GM19328 (cell line): ENCODE measurements at regions not wholly inside any gene's neighbourhood (a gene's known extent, or its start where the extent isn't known, plus 50 kb on each side); places are given as distances from the start of the nearest gene placed in this dataset.
"Not testable (repeated sequence)": the region's sequence is repeated elsewhere in the genome, so short reads cannot be mapped to it uniquely, and the experiment has no call there.

ENCODE experiments used
- ATAC-seq: cut with Tn5 transposase; IDR thresholded peaks from one replicate; pipeline ENCODE4 v1.9.1; 2021; ENCODE audit warnings: mild to moderate bottlenecking, moderate library complexity; ENCODE audit not compliant: unreplicated experiment

DNA sequence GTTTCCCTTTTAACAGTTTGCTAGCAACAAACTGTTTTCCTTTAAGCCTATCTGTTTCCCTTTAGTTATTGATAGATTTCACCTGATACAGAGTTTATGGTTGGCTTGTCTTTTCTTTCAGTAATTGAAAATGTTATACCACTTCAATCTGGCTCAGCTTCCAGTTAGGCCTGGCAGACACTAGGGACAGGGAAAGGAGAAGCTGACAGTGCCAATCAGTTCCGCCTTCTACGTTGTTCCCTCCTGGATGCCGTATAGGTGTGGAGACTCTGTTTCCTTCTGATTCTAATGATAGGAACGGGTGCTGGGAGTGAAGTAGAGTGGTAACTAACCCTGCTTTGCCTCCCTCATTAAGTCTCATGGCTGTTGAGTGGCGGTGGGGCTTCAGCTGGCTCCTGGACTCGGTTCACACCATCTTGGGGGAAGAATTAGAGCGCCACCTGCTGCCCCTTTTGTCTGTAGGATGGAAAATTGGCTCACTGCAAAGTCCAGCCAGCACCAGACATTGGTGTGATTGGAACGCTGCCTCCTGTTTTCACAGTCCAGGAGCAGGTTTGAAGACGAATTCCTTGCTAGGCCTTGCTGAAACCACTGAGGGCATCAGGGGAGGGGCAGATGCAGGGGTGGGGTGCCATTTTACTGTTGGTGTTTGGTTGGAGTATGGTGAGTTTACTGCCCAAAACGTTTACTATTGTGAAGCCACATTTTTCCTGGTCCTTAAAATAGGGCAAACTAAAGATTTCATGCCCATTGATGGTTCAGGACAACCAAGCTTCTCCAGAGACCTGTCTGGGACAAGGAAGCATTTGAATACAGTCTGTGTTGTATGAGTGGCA, 1729.5 kb downstream of the GRIK2 start:
- no peak for ATAC-seq

DNA sequence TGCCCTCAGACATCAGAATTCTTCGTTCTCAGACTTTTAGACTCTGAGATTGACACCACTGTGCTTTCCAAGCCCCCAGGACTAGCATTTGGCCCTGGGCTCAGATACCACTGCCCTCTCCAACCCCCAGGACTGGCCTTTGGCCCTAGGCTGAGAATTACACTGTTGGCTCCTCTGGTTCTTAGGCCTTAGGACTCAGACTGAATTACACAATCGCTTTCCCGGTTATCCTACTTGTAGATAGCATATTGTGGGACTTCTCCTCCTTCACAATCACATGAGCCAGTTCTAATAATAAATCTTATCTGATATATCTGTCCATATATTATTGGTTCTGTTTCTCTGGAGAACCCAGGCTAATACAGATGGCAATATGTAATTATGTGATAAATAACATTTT, 1725.5 kb downstream of the GRIK2 start:
- ATAC-seq: no peak

DNA sequence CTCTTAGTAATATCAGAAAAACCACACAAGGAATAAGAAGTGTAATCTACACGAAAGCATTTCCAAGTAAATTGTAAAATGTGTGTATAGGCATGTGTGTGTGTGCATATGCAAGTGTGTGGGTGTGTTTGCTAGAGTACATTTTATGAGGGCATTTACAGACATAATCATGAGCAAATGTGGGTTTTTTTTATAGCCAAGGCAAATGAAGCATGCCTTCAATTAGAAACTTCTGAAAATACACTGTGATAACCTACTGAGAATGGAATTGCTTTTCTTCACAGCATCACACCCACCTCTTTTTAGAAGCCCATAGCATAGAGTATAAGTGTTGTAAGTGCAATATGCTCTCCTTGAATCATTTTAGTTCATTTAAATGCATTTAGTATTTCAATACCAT, 1721.1 kb downstream of the GRIK2 start:
- ATAC-seq: no peak

DNA sequence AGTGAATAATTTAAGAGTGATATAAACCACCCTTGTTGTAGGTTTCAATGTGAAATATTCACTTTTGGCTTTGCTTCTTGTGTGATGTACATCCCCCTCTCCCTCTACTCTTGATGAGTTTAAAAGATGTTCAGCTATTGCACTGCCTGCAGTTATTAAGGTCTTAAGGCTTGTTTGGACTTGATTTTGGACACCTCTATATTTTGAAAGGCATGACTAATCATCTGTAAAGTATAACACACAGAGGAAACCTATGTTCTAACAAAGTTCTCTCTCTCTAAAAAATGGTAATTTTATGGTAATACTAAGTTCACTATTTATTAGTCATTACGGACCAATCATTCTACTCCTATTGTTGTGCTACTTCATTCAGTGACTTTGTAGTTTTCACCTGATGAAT, 1719.9 kb downstream of the GRIK2 start:
- ATAC-seq: no peak

DNA sequence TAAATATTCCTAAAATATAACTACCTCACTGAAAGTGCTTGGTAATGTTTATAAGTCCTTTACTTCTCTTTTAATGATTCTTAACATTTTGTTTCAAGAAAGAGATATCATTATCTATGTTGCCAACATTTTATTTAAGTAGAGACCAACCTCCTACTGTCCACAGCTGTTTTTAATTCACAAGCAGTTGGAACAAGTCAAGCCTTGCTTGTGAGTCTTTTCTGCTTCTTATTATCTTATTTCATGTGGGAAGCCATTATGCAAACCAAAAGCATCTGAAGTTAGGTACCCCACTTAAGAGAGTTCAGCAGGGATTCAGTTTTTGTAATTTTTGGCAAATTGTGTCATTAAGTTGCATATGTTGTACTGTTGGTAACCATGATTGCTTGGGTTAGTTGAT, 1714.5 kb downstream of the GRIK2 start:
- ATAC-seq: no peak

DNA sequence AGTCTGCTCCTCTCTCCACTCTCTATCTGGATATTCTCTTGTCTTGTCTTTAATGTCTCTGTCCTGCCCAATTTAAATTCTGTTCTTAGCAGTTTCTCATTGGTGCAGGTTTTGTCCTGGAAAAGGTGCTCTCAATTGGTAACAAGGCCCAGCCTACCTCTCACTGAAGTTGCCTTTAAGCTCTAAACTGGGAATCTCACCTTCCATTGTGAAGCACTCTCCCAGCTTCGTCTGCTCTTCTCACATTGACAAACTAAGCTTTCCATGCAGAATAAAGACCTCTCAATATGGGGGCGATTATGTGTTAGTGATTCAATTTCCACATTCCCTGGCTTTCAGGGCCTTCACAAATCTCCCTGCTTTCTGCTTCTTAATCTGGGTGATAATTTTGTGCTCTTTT, 1712.2 kb downstream of the GRIK2 start:
- ATAC-seq: no peak

DNA sequence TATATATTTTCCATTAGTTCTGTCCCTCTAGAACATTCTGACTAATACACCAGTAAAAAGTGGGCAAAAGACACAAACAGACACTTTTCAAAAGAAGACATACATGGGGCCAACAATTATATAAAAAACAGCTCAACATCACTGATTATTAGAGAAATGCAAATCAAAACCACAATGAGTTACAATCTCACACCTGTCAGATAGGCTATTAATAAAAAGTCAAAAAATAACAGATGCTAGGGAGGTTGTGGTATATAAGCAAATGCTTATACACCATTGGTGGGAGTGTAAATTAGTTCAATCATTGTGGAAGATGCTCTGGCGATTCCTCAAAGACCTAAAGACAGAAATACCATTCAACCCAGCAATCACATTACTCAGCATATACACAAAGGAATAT, 1707.8 kb downstream of the GRIK2 start:
- ATAC-seq: no peak

DNA sequence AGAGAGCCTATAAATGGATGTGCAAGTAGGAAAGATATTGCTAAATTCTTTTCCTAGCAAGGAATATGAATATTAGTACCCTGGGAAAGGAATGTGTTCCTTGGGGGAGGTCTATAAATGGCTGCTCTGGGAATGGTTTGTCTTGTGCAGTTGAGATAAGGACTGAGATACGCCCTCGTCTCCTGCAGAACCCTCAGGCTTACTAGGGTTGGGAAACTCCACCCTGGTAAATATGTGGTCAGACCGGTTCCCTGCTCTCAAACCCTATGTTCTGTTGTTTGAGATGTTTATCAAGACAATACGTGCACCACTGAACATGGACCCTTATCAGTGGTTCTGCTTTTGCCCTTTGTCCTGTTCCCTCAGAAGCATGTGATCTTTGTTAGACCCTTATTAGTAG, 1698.9 kb downstream of the GRIK2 start:
- ATAC-seq: not testable (repeated sequence)

DNA sequence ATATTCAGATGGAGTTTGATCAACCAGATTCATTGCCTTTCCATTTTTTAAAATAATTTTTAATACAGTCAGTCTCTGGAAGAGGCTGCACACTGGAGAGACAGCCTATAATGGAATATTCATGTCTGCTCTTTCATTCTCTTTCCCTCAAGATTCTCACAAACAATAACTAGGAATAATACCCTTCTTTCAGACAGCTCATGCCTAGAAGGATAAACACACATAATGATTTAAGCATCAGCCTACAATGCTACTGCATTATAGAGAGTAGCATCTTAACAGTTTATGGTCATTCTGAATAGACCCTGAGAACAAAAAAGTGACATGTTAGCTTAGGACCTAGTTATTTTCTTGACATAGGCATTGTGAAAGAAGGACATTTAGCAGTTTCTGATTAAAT, 1692.3 kb downstream of the GRIK2 start:
- ATAC-seq: no peak

DNA sequence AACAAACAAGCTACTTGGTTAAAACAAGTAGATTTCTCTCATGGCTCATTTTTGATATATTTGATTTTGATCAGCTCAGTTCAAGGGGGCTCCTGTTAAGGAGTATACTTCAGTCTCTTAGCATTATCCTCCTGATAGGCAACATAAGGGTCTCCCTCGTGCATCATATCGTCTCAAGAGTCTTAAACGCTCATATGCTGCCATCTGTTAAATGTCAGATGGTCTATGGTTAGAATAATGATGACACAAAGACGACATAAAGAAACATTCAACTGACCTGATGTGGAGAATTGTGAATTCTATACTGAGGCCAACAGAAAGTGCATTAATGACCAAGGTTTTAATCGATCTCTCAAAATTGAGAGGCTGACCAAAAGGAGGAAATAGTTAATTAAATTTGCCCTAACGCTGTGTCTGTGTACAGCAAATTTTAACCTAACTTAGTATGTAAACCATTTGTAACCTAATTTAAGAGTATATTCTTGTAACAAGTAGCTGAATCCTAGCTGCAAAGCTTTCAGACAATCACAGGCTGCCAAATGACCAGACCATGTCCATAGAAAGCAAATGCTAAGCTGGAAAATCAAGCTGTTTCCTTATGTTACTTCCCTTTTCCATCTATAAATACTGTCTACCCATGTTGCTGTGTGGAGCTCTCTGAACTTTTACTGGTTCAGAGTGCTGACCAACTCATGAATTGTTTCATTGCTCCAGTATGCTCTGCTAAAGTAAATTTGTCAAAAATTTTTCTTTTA, 1688.5 kb downstream of the GRIK2 start:
- no peak for ATAC-seq

DNA sequence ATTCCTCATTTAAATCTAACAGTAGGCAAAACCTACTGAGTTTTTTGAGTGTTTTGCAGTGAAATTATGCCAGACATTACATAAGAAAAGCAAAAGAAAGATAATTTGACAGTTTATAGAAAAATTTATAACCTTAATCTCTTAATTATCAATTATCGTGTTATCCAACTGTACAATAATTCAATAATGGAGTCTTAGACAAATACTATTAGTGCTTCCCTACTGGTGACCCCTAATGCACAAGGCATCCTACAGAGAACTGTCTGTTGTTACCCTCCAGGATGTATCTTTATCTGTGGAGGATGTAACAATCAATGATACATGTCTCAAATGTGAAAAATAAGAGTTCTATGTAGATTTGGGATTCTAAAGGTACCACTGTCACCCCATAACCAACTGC, 1687.6 kb downstream of the GRIK2 start:
- no peak for ATAC-seq

DNA sequence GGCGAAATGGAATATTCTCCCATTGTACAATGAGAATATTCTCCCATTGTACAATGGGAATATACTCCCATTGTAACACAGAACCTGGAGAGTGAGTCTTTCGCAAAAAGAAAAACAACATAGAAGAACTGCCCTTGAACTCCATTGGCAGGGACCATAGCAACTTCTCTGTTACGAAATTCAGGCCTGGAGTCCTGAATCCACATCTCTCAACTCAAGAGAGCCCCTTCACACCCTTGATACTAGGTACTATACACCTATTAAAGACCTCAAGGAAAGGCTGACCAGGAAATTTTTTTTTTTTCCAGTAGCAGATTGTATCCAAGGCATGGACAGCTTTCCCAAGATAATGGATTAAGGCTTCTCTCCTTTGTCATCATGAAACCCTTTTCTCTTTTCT, 1687.0 kb downstream of the GRIK2 start:
- no peak for ATAC-seq

DNA sequence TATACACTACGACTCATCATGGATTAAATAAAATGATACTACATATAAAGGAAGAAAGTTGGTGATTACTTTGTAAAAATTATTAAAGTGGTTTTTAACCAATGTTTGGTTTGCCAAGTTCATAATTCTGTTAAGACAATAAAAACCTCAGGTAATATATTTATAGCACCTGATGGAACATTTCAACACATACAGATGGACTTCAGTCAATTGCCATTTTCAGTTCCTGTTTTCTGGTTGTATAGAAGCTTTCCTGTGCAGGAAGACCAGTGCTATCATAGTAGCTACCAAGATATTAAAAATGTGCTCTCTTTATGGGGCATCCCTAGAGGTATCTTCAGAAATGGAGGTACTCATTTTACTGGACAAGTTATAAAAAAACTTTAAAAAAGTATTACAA, 1686.4 kb downstream of the GRIK2 start:
- ATAC-seq: no peak

DNA sequence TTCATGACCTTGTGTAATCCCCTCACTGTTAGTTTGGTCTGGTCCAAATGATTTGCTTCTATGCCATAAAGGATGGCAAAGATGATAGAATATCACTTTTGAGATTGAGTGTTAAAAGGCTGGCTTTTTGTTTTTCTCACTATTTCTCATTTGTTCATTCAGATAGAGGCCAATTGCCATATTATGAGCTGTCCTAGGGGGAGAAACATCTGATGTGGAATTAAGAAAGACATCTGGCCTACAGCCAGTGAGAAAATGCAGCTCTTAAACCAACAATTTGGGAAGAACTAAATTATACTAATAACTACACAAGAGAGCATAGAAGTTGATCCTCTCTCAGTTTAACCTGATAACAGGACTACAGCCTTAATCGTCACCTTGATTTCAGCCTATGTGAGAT, 1668.6 kb downstream of the GRIK2 start:
- ATAC-seq: no peak

DNA sequence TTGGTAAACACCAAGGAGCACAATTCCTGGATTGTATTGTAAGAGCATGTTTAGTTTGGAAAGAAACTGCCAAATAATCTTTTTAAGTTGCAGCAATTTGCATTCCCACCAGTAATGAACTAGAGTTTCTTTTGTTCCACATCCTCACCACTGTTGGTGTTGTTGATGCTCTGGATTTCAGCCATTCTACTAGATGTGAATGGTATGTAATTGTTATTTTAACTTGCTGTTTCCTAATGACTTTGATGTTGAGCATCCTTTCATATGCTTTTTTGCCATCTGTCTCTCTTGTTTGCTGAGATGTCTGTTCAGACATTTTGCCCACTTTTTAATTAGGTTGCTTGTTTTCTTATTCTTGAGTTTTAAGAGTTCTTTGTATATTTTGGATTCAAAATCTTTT, 1654.1 kb downstream of the GRIK2 start:
- no peak for ATAC-seq

DNA sequence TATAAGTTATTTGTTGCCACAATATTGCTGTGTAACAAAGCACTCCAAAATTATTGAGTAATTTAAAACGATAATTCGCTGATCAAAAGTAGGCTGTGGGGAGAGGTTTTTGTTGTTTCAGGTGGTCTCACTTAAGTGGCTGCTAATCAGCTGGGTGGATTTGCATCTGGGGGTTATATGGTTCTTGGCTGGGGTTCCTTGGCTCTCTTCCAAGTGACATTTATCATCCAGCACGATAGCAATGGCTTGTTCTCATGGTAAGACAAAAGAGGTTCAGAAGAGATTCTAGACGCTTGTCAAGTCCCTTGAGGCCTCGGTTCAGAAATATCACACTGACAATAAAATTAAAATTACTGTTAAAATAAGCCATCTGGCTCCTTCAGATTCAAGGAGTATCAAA, 1648.8 kb downstream of the GRIK2 start:
- ATAC-seq: no peak

DNA sequence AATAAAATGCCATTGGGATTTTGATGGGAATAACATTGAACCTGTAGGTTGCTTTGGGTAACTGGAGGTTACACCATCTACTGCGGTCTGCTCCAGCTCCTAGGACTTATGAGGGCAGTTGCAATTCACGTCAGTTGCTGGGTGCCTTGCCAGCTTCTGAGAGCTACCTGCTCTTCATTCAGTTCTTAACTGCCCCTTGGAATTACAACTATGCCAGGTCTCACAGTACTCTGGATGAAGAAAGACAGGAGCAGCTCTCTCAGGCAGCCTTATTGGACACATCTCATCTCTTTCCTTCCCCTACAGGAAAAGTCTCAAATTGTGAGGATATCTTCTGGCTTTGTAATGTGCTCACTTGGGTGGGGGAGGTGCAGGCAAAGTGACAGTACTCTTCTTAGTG, 1643.3 kb downstream of the GRIK2 start:
- no peak for ATAC-seq

DNA sequence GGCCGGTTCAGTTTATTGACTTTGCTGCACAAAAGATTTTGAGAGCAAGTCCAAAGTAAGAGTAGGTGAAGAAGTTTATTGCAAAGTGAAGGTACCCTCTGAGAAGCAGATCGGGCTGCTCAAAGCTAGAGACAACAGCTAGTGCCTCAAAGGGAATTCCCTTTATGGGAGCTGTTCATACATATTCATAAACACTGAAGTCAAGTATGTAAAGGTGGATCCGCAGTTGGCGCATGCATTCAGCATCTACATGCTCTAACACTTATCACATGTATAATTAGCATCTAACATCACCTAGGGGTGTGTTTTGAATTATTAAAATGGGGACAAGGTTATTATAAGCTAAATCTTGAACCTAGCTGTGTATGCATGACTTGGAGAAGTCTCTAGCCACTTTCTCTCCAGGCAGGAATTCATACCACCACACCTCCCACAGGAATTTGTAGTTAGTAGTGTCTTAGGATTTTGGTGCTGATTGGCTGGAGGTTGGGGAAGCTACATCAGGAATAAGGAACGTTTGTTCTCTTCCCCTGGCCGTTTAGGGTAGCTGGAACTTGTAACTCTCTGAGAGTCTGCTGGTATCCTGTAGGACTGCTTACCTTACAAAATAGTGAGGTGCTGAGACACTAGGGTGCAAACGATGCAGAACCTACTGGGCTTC, 1633.9 kb downstream of the GRIK2 start:
- no peak for ATAC-seq

DNA sequence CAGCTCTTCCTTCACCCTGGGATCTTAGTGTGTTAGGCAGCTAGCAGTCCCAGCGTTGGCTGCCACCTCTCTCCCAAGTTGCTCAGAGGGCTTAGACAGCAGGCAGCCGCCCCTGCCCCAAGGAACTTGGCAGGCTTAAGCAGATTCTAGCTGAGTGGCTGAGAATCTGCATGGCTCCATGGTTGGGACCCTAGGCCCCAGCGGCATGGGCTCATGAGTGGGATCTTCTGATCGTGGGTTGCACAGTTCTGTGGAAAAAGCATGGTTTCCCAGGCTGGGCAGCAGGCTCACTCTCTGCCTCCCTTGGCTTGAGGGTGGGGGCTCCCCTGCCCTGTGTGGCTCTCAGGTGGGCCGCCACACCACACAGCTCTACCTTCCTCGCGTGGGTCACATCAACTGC, 1624.9 kb downstream of the GRIK2 start:
- ATAC-seq: no peak

DNA sequence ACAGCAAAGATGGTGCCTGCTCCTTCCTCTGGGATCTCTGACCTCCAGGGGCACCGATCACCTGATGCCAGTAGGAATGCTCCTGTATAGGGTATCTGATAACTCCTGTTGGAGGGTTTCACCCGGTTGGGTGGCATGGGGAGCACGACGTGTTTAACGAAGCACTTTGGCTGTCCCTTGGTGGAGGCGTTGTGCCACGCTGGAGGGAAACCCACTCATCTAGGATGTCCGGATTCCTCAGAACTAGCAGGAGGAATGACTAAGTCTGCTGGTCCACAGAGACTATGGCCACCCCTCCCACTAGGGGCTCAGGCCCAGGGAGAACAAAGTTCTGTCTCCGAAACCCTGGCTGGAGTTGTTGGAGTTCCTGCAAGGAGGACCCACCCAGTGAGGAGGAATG, 1624.4 kb downstream of the GRIK2 start:
- ATAC-seq: no peak

DNA sequence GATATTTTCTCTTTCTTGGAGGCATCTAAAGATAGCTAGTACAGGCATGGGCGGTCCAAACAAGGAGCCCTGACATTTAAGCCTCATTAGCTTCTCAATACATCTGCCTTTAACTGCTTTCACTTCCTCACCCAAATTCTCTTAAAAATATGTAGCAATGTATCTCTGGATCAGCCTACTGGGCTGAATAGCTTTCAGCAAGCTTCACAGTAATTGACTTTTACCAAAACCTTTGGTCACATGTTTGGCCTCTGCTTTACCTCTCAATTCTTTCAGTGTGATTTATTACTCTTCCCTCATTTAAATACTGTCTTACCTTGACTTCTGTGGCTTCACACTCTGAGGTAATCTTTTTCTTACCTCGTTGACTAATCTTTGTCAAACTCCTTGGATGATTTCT, 1618.1 kb downstream of the GRIK2 start:
- no peak for ATAC-seq

DNA sequence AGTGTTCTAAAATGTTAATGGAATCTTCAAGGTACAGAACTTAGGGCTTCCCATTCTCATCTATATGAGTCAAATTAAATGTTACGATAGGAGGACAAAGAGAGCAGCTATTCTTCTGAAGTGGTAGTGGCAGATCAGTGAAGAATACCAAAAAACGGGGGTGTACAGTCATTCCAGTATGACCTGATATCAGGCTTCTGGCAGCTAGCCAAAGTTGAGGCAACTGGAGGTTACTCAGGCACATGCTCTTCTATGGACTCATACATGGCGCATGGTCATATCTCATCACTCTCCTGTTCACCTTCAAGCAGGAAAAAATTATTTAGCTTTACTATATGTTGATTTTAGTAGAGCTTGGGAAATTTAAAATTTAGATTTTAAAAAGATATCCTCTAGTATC, 1608.8 kb downstream of the GRIK2 start:
- ATAC-seq: no peak
